ENCODE measurements at regions not wholly inside any gene's neighbourhood (a gene's known extent, or its start where the extent isn't known, plus 50 kb on each side); places are given as distances from the start of the nearest gene placed in this dataset.

GRCh38 chr3:106699122-106699521, 678.1 kb upstream of the CCDC54 start:
- no peak overlapping the region for H3K4me3 ChIP-seq (ENCODE audit: low read depth in 1 of 2, low read length in 2 of 2)
- 46 to 59% methylated on average over 5 of the region's 5 CpGs for WGBS, 2 donors
- H3K36me3 ChIP-seq (ENCODE audit: control insufficient read depth in 2 of 2, insufficient read depth in 2 of 2, low read length in 1 of 2), result no peaks in the 10 kb centered on the region

GRCh38 chr3:106700981-106701380, 676.3 kb upstream of the CCDC54 start:
- Histone ChIP-seq H3K9me3 (ENCODE audit: control insufficient read depth in 2 of 2, insufficient read depth in 1 of 2, low read depth in 1 of 2, low read length in 1 of 2) (no peaks in the 10 kb centered on the region), H3K4me3 (ENCODE audit: low read depth in 1 of 2, low read length in 2 of 2) (no peak overlapping the region), H3K4me1 (ENCODE audit: control insufficient read depth in 2 of 2, insufficient read depth in 2 of 2, low read length in 1 of 2) (no peaks in the 10 kb centered on the region), H3K27me3 (ENCODE audit: control insufficient read depth in 1 of 2, insufficient read depth in 2 of 2, low read length in 2 of 2) (peaks cover 0 to 3% of the 10 kb centered on the region in 2 donors), H3K36me3 (ENCODE audit: control insufficient read depth in 2 of 2, insufficient read depth in 2 of 2, low read length in 1 of 2) (no peaks in the 10 kb centered on the region), H3K27ac (ENCODE audit: low read depth in 2 of 2, low read length in 1 of 2) (no peak overlapping the region)
- 76 to 94% methylated on average over 1 of the region's 1 CpG for WGBS, 2 donors

More at GRCh38 chr3:106699122-106699521, 678.1 kb upstream of the CCDC54 start:
- H3K9me3 ChIP-seq (ENCODE audit: control insufficient read depth in 2 of 2, insufficient read depth in 1 of 2, low read depth in 1 of 2, low read length in 1 of 2), result no peaks in the 10 kb centered on the region
- no peaks in the 10 kb centered on the region for H3K4me1 ChIP-seq (ENCODE audit: control insufficient read depth in 2 of 2, insufficient read depth in 2 of 2, low read length in 1 of 2)
- no peak overlapping the region for H3K27ac ChIP-seq (ENCODE audit: low read depth in 2 of 2, low read length in 1 of 2)
- H3K27me3 ChIP-seq (ENCODE audit: control insufficient read depth in 1 of 2, insufficient read depth in 2 of 2, low read length in 2 of 2), result peaks cover 0 to 3% of the 10 kb centered on the region in 2 donors

- 80 to 96% methylated on average over 2 of the region's 2 CpGs for WGBS, 2 donors
- H3K27ac ChIP-seq (ENCODE audit: low read depth in 2 of 2, low read length in 1 of 2), result no peak overlapping the region
- no peaks in the 10 kb centered on the region for H3K4me1 ChIP-seq (ENCODE audit: control insufficient read depth in 2 of 2, insufficient read depth in 2 of 2, low read length in 1 of 2)
- H3K27me3 ChIP-seq (ENCODE audit: control insufficient read depth in 1 of 2, insufficient read depth in 2 of 2, low read length in 2 of 2), result peaks cover 0 to 3% of the 10 kb centered on the region in 2 donors
- H3K9me3 ChIP-seq (ENCODE audit: control insufficient read depth in 2 of 2, insufficient read depth in 1 of 2, low read depth in 1 of 2, low read length in 1 of 2), result no peaks in the 10 kb centered on the region
- H3K4me3 ChIP-seq (ENCODE audit: low read depth in 1 of 2, low read length in 2 of 2), result no peak overlapping the region
- H3K36me3 ChIP-seq (ENCODE audit: control insufficient read depth in 2 of 2, insufficient read depth in 2 of 2, low read length in 1 of 2), result no peaks in the 10 kb centered on the region
Observed at GRCh38 chr3:106703524-106703923, 673.7 kb upstream of the CCDC54 start.

GRCh38 chr3:106707347-106707746, 669.9 kb upstream of the CCDC54 start:
- no peaks in the 10 kb centered on the region for H3K36me3 ChIP-seq (ENCODE audit: control insufficient read depth in 2 of 2, insufficient read depth in 2 of 2, low read length in 1 of 2)
- 74 to 89% methylated on average over 1 of the region's 1 CpG for WGBS, 2 donors
- no peak overlapping the region for H3K27ac ChIP-seq (ENCODE audit: low read depth in 2 of 2, low read length in 1 of 2)
- H3K4me1 ChIP-seq (ENCODE audit: control insufficient read depth in 2 of 2, insufficient read depth in 2 of 2, low read length in 1 of 2), result no peaks in the 10 kb centered on the region
- no peaks in the 10 kb centered on the region for H3K27me3 ChIP-seq (ENCODE audit: control insufficient read depth in 1 of 2, insufficient read depth in 2 of 2, low read length in 2 of 2)
- no peaks in the 10 kb centered on the region for H3K9me3 ChIP-seq (ENCODE audit: control insufficient read depth in 2 of 2, insufficient read depth in 1 of 2, low read depth in 1 of 2, low read length in 1 of 2)
- H3K4me3 ChIP-seq (ENCODE audit: low read depth in 1 of 2, low read length in 2 of 2), result no peak overlapping the region

GRCh38 chr3:106710596-106710995, 666.6 kb upstream of the CCDC54 start:
- WGBS, 2 donors, result 92% methylated on average over 3 of the region's 3 CpGs
- Histone ChIP-seq H3K4me3 (ENCODE audit: low read depth in 1 of 2, low read length in 2 of 2) (no peak overlapping the region), H3K36me3 (ENCODE audit: control insufficient read depth in 2 of 2, insufficient read depth in 2 of 2, low read length in 1 of 2) (no peaks in the 10 kb centered on the region), H3K4me1 (ENCODE audit: control insufficient read depth in 2 of 2, insufficient read depth in 2 of 2, low read length in 1 of 2) (no peaks in the 10 kb centered on the region), H3K27ac (ENCODE audit: low read depth in 2 of 2, low read length in 1 of 2) (no peak overlapping the region), H3K27me3 (ENCODE audit: control insufficient read depth in 1 of 2, insufficient read depth in 2 of 2, low read length in 2 of 2) (no peaks in the 10 kb centered on the region), H3K9me3 (ENCODE audit: control insufficient read depth in 2 of 2, insufficient read depth in 1 of 2, low read depth in 1 of 2, low read length in 1 of 2) (no peaks in the 10 kb centered on the region)

- Histone ChIP-seq H3K27me3 (ENCODE audit: control insufficient read depth in 1 of 2, insufficient read depth in 2 of 2, low read length in 2 of 2) (no peaks in the 10 kb centered on the region), H3K4me1 (ENCODE audit: control insufficient read depth in 2 of 2, insufficient read depth in 2 of 2, low read length in 1 of 2) (no peaks in the 10 kb centered on the region), H3K36me3 (ENCODE audit: control insufficient read depth in 2 of 2, insufficient read depth in 2 of 2, low read length in 1 of 2) (no peaks in the 10 kb centered on the region), H3K9me3 (ENCODE audit: control insufficient read depth in 2 of 2, insufficient read depth in 1 of 2, low read depth in 1 of 2, low read length in 1 of 2) (no peaks in the 10 kb centered on the region), H3K4me3 (ENCODE audit: low read depth in 1 of 2, low read length in 2 of 2) (no peak overlapping the region), H3K27ac (ENCODE audit: low read depth in 2 of 2, low read length in 1 of 2) (no peak overlapping the region)
- WGBS, 2 donors, result 10 to 11% methylated on average over 1 of the region's 1 CpG
Observed at GRCh38 chr3:106711650-106712049, 665.6 kb upstream of the CCDC54 start.

- H3K4me3 ChIP-seq (ENCODE audit: low read depth in 1 of 2, low read length in 2 of 2), result no peak overlapping the region
- H3K27ac ChIP-seq (ENCODE audit: low read depth in 2 of 2, low read length in 1 of 2), result no peak overlapping the region
- no peaks in the 10 kb centered on the region for H3K4me1 ChIP-seq (ENCODE audit: control insufficient read depth in 2 of 2, insufficient read depth in 2 of 2, low read length in 1 of 2)
- H3K27me3 ChIP-seq (ENCODE audit: control insufficient read depth in 1 of 2, insufficient read depth in 2 of 2, low read length in 2 of 2), result no peaks in the 10 kb centered on the region
- no peaks in the 10 kb centered on the region for H3K36me3 ChIP-seq (ENCODE audit: control insufficient read depth in 2 of 2, insufficient read depth in 2 of 2, low read length in 1 of 2)
- no peaks in the 10 kb centered on the region for H3K9me3 ChIP-seq (ENCODE audit: control insufficient read depth in 2 of 2, insufficient read depth in 1 of 2, low read depth in 1 of 2, low read length in 1 of 2)
Observed at GRCh38 chr3:106714400-106714799, 662.8 kb upstream of the CCDC54 start.

- no peaks in the 10 kb centered on the region for H3K4me1 ChIP-seq (ENCODE audit: control insufficient read depth in 2 of 2, insufficient read depth in 2 of 2, low read length in 1 of 2)
- WGBS, 2 donors, result 95 to 97% methylated on average over 3 of the region's 3 CpGs
- H3K27ac ChIP-seq (ENCODE audit: low read depth in 2 of 2, low read length in 1 of 2), result no peak overlapping the region
- no peaks in the 10 kb centered on the region for H3K36me3 ChIP-seq (ENCODE audit: control insufficient read depth in 2 of 2, insufficient read depth in 2 of 2, low read length in 1 of 2)
- H3K4me3 ChIP-seq (ENCODE audit: low read depth in 1 of 2, low read length in 2 of 2), result no peak overlapping the region
- no peaks in the 10 kb centered on the region for H3K9me3 ChIP-seq (ENCODE audit: control insufficient read depth in 2 of 2, insufficient read depth in 1 of 2, low read depth in 1 of 2, low read length in 1 of 2)
- H3K27me3 ChIP-seq (ENCODE audit: control insufficient read depth in 1 of 2, insufficient read depth in 2 of 2, low read length in 2 of 2), result no peaks in the 10 kb centered on the region
Observed at GRCh38 chr3:106715286-106715685, 662.0 kb upstream of the CCDC54 start.

- Histone ChIP-seq H3K27ac (ENCODE audit: low read depth in 2 of 2, low read length in 1 of 2) (no peak overlapping the region), H3K27me3 (ENCODE audit: control insufficient read depth in 1 of 2, insufficient read depth in 2 of 2, low read length in 2 of 2) (no peaks in the 10 kb centered on the region), H3K9me3 (ENCODE audit: control insufficient read depth in 2 of 2, insufficient read depth in 1 of 2, low read depth in 1 of 2, low read length in 1 of 2) (peaks cover 0 to 6% of the 10 kb centered on the region in 2 donors), H3K36me3 (ENCODE audit: control insufficient read depth in 2 of 2, insufficient read depth in 2 of 2, low read length in 1 of 2) (no peaks in the 10 kb centered on the region), H3K4me1 (ENCODE audit: control insufficient read depth in 2 of 2, insufficient read depth in 2 of 2, low read length in 1 of 2) (no peaks in the 10 kb centered on the region), H3K4me3 (ENCODE audit: low read depth in 1 of 2, low read length in 2 of 2) (no peak overlapping the region)
- 42 to 59% methylated on average over 1 of the region's 1 CpG for WGBS, 2 donors
Observed at GRCh38 chr3:106717178-106717780, 660.0 kb upstream of the CCDC54 start.

- Histone ChIP-seq H3K9me3 (ENCODE audit: control insufficient read depth in 2 of 2, insufficient read depth in 1 of 2, low read depth in 1 of 2, low read length in 1 of 2) (peaks cover 0 to 6% of the 10 kb centered on the region in 2 donors), H3K4me1 (ENCODE audit: control insufficient read depth in 2 of 2, insufficient read depth in 2 of 2, low read length in 1 of 2) (no peaks in the 10 kb centered on the region), H3K4me3 (ENCODE audit: low read depth in 1 of 2, low read length in 2 of 2) (no peak overlapping the region), H3K36me3 (ENCODE audit: control insufficient read depth in 2 of 2, insufficient read depth in 2 of 2, low read length in 1 of 2) (no peaks in the 10 kb centered on the region), H3K27ac (ENCODE audit: low read depth in 2 of 2, low read length in 1 of 2) (no peak overlapping the region), H3K27me3 (ENCODE audit: control insufficient read depth in 1 of 2, insufficient read depth in 2 of 2, low read length in 2 of 2) (no peaks in the 10 kb centered on the region)
Observed at GRCh38 chr3:106719077-106719476, 658.2 kb upstream of the CCDC54 start.
